GM19452 (cell line): ENCODE measurements at regions not wholly inside any gene's neighbourhood (a gene's known extent, or its start where the extent isn't known, plus 50 kb on each side); places are given as distances from the start of the nearest gene placed in this dataset.
"Not testable (repeated sequence)": the region's sequence is repeated elsewhere in the genome, so short reads cannot be mapped to it uniquely, and the experiment has no call there.

Source experiments
- ATAC-seq: cut with Tn5 transposase; IDR thresholded peaks from one replicate; pipeline ENCODE4 v1.9.1; 2021; ENCODE audit not compliant: unreplicated experiment

DNA sequence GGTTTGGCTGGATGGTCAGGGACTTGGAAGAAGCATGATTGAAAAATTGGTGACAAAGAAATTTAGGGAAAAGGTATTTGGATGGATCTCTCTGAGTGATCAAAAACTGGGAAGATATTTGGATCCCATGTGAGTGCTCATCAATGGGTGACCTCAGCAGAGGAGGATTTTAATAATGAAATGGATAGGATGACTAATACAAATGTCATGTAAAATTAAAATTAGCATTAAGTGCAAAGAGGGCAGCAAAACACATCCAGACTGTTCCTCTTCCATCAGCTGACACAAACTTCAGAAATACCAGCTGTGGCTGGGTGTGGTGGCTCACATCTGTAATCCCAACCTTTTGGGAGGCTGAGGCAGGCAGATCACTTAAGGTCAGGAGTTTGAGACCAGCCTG lies 151.7 kb downstream of the THBS2 start:
- no peak for ATAC-seq

DNA sequence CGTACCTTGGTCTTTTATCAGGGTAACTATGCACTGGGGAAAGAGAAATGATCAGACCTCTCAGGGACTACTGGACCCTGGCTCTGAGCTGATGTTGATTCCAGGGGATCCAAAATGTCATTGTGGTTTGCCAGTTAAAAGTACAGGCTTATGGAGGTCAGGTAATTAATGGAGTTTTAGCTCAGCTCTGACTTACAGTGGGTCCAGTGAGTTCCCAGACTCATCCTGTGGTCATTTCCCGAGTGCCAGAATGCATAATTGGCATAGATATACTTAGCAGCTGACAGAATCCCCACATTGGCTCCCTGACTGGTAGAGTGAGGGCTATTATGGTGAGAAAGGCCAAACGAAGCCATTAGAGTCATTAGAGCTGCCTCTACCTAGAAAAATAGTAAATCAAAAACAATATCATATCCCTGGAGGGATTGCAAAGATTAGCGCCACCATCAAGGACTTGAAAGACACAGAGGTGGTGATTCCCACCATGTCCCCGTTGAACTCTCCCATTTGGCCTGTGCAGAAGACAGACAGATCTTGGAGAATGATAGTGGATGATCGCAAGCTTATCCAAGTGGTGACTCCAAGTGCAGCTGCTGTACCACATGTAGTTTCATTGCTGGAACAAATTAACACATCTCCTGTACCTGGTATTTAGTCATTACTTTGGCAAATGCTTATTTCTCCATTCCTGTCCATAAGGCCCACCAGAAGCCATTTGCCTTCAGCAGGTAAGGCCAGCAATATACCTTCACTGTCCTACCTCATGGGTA lies 152.4 kb downstream of the THBS2 start:
- no peak for ATAC-seq

DNA sequence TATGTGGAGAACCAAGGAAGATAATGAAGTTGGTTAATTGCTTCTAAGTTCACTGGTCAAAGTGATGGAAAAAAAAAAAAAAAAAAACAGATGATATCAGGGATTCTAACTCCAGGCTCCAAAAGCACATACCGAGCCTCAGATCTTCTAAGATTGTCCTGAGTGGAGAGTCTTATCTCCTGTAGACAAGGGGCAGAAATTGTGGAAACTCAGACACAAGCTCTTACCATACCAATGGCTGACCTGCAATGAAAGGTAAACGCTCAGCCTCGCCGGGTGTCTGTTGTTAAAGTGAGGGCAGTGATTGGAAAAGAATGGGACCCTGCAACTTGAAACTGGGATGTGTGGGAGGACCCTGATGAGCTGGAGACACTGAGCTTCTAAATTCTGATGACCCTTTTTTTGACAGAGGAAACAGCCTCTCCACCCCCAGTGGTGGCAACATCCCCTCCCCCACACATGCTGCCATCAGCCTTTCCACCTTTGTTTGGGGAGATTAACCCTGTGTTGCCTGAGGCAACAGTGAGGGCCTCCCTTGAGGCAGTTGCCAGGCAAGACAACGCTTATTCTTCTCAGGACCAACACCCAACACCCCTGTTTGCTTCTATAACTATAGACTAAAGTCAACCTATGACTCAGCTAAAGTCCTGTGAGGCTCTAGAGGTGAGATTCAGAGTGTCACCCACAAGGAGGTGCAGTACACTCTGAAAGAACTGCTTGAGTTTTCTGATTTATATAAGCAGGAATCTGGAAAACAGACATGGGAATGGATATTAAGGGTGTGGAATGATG lies 154.0 kb downstream of the THBS2 start:
- no peak for ATAC-seq

DNA sequence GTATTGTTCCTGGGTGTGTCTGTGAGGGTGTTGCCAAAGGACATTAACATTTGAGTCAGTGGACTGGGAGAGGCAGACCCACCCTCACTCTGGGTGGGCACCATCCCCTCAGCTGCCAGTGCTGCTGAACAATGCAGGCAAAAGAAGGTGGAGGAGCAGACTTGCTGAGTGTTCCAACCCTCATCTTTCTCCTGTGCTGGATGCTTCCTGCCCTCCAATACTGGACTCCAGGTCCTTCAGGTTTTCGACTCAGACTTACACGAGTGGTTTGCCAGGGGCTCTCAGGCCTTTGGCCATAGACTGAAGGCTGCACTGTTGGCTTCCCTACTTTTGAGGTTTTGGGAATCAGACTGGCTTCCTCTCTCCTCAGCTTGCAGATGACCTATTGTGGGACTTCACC lies 155.0 kb downstream of the THBS2 start:
- ATAC-seq: not testable (repeated sequence)

DNA sequence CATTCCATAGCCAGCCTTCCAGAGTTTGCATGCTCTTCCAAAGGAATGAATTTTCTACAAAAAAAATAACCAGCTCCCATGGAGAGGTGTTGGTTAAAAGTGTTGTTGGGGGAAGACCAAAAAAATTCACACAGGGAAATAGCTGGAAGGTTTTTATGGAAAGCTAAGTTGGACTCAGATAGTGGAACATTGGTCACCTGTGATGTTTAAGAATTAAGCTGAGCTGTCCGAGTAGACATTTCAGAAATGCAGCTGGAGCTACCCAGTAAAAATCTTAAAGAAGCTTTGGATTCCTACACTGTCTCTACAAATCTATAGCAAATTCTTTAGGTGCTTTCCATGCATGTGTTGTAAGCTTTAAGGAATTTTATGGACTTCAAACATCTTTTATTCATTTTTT lies 155.5 kb downstream of the THBS2 start:
- ATAC-seq: no peak

DNA sequence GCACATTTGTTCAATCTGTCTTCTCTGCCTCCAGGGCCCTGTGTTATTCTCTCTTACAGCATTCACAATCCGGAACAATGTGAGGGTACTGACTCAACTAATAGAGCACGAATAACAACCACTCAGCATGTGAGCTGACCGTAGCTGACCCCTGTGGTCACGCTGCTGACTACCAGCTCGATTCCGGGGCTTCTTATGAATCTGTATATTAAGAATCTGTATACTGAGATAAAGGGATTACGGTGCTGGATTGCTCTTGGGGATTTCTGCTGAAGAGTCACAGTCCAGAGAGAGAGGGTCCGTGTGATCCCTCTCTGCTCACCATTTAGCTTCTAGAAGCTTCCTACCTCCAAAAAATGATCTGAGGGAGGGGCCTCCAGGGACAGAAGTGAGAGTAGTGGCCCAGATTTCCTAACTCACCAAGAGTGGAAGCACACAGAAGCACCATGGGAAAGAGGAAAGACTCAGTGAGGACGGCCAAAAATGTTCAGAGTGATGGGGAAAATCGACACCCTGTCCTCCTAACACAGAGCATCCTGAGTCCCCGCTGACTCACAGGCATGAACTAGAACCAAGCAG lies 156.2 kb downstream of the THBS2 start:
- no peak for ATAC-seq

DNA sequence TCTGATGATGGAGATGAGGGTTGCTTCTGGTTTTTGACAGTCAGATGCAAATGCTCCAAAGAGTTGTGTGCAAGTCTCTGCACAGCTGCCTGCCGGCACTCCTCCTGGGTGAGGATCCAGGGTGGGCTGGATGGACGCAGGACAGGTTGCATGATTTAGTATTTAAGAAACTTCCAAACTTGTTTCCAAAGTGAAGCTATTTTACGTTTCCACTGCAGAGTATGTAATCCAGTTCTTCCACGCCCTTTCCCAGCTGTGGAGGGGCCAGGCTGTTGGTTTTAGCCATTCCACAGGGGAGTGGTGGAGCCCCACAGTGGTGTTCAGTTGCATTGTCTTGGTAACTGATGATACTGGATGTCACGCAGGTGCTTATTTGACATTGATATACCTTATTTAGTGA lies 157.3 kb downstream of the THBS2 start:
- no peak for ATAC-seq

DNA sequence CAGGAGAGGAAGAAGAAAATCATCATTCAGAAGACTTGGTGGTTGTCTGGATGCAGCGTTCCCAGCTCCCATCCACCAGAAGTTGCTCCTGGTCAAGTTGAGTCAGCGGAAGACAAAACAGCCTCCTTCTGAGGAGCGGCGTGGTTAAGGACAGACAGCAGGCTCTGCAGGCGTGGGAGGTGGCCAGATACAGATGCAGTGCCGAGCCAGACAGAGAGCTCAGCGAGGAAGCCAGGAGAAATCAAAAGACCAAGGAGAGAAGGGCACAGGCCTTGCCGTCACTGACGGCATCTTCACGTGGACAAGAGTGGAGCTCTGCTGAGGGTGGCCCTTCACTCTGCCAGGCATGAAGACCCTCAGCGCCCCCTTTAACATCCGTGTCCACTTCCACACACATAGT lies 158.5 kb downstream of the THBS2 start:
- no peak for ATAC-seq

DNA sequence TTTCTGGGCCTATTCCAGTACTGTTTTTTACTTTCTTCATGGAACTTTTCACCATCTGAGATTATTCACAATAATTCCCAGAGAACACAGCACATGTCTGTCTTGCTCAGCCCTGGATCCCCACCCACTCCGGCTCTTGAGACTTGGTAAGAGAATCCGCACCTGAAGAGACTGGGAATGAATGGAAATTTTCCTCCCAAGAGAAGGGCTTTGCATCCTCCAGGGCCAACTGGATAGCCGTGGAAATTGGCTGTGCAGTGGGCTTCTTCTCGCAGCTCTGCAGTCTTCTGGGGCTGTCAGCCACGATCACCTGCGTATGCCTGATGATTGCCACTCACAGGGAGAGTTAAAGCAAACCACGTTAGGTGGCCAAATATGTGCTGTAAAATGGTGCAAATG lies 159.1 kb downstream of the THBS2 start:
- no peak for ATAC-seq

DNA sequence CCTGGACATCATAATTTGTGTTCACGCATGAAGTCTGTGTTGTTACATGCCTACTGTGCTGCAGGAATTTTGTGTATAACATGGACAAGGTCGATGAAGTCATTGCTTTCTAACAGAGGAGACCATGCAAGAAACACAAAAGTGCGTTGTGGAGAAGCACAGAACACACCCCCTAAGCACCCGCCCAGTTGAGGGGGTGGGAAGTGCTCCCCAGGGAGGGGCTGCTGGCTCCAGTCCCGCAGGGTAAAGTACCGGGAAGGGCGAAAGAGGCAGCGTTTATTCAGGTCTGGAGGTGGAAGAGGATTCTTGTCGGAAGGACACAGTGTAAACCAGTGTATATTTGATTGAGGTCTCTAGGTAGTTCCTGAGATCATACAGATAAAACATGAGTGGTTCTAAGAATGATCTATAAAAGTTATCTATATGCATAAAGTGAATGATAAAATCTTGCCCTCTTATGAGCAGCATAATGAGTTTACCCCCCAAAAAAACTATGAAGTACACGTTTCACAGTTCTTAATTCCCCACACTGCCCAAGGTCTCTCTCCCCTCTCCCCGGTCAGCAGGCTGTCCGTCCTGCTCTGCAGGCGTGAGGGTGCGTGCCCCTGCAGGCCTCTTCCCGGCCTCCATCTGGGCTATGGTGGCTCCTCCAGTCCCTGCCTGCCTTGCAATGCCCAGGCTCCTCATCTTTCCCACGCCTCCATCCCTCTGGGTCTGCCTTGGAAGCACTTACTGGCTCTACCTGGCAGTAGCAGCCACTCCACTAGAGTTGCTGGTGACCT lies 159.7 kb downstream of the THBS2 start:
- ATAC-seq: no peak

DNA sequence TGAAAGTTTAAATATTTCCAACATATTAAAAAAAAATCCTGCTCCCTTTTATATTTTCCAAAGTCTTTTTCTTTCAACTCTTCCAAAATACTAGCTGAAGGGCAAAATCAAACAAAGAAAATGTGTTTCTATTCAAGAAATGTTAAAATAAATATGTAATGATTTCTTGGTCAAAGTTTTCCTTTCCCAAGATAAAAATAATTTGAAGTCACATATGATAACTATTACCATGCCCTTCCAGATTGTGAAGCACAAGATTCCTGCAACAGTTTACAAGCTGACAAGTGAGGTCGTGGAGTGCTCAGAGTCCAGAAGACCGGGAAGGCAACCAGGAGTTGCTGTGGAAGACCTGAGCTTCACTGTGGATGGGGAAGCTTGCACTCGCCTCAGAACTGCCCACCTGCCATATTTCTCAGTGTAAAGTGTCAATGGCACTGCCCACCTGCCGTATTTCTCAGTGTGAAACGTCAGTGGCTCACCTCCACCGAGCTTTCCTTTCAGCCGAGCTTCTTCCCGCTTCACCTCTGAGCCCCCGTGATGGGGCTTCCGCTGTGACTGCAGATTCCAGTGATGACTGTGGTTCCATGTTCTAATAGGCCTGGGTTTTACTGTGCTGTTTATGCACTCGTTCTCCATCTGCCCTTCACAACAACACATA lies 160.5 kb downstream of the THBS2 start:
- ATAC-seq: no peak

DNA sequence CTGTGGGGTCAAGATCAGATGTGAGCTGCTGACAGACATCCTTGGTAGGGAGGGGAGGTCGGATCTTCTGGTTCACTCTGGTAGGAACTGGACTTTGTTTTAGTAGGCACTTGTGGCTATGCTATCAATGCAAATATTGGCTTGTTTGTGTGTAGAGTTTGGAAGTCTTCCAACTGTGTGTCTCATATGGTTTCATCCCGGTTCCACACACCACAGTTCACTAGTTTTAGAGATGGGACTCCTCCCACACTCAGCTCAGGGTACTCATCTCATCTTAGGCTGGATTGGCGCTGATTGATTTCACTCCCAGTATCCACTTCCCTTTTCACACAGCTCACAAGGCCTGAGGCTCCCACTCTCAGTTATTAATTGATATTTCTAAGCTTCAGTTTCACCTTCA lies 161.3 kb downstream of the THBS2 start:
- peak; percentile 96 for ATAC-seq

DNA sequence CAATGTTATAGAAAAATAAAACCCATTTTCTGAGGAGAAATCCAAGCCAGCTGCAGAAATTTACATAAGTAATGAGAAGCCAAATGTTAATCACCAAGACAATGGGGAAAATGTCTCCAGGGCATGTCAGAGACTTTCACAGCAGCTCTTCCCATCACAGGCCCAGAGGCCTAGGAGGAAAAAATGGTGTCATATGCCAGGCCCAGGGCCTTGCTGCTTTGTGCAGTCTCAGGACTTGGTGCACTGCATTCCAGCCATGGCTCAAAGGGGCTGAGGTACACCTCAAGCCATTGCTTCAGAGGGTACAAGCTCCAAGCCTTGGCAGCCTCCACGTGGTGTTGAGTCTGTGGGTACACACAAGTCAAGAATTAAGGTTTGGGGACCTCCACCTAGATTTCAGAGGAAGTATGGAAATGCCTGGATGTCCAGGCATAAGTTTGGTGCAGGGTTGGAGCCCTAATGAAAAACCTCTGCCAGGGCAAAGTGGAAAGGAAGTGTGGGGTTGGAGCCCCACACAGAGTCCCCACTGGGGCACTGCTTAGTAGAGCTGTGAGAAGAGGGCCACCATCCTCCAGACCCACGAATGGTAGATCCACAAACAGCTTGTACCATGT lies 163.0 kb downstream of the THBS2 start:
- not testable (repeated sequence) for ATAC-seq

DNA sequence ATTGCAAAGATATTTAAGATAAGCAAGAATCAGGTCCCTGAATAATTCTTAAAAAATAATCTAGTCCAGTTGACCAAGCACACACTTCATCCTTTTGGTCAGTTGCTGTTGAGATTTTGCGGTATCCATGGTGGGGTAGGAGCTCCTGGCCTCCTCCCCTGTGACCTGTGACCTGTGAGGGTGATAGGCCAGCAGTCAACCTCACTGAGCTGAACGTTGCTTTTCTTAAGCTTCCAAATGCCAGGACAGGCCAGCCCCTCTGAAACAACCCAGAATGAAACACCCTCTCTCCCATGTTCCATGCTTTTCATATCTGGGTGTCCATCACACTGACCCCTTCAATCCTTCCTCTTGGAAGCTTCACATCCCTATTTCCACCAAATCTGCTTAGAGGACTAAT lies 164.9 kb downstream of the THBS2 start:
- ATAC-seq: no peak

DNA sequence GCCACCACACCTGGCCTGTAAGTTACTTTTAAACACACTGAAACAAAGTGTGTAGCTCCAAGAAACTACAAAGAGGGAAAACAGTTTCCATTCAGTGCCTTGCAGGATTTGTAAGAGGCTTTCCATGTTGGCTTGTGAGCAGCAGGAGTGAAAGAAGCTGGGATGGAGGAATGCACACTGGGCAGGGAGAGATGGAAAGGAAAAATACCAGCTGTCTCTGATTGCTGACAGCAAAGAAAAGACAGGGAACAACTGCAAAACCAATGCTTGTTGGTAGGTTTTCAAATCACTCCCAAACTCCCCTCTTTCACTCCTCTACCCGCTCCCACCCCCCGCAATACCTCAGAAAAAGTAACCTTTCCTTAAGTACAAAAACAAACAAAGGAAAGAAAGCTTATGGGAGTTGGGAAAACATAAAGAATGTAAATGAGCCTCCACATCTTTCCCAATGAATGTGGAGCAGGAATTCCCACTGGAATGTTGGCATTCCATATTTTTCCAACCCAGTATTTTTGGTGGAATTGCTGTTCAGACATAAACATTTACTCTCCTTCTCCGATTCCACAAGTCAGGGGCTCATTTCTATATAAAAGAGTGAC lies 166.1 kb downstream of the THBS2 start:
- ATAC-seq: no peak

DNA sequence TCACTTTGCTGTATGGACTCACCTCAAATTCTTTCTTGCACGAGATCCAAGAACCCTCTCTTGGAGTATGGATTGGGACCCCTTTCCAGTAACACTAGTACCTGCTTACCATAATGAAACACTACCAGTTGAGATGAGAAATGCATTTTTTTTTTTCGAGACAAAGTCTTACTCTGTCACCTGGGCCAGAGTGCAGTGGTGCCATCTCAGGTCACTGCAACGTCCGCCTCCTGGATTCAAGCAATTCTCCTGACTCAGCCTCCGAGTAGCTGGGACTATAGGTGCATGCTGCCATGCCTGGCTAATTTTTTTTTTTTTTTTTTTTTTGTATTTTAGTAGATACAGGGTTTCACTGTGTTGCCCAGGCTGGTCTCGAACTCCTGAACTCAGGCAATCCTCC lies 167.0 kb downstream of the THBS2 start:
- not testable (repeated sequence) for ATAC-seq

DNA sequence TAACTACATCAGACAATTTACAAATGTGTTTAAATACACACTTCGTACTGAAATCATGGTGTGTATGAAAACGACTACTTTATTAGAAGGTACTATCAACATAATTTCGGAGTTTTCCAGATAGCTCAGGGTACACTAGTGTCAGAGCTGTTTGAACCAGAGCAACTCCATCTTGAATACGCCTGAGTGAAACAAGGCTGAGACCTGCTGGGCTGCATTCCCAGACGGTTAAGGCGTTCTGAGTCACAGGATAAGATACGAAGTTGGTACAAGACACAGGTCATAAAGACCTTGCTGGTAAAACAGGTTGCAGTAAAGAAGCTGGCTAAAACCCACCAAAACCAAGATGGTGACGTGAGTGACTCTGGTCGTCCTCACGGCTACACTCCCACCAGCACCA lies 167.6 kb downstream of the THBS2 start:
- no peak for ATAC-seq

DNA sequence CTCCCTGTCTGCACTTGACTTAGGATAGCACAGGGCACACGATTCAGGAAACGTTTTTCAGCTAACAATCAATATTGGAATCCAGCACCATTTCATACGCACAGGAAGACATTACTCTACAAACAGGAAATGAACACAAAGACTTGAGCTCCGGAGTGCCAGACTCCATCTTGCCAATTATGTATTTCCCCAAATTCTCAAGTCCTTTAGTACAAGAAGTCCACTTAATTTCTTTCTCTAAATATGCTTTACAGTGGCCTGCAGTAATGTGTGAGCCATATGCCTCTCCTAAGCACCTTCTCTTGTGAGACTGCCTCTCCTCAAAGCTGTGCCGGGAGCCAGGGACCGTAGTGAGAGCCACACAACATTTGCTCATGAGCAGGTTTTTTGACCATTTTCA lies 168.2 kb downstream of the THBS2 start:
- ATAC-seq: no peak

DNA sequence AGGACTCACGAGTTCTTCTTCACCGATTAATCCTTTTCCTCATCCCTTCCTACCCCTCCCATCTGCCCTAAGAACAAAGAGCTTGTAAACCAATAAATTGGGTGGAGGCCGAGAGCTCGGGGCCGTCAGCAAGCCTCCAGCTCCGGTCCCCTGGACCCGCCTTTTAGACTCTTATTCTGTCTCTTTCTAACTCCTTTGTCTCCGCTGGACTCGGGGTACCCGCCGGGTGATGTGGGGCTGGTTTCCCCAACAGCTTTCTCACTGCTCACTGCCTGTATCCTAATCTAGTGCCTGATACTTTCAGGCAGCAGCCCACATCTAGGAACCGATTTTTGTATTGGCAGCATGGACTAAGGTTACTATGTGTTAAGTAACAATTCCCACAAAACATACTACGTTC lies 169.1 kb downstream of the THBS2 start:
- not testable (repeated sequence) for ATAC-seq

DNA sequence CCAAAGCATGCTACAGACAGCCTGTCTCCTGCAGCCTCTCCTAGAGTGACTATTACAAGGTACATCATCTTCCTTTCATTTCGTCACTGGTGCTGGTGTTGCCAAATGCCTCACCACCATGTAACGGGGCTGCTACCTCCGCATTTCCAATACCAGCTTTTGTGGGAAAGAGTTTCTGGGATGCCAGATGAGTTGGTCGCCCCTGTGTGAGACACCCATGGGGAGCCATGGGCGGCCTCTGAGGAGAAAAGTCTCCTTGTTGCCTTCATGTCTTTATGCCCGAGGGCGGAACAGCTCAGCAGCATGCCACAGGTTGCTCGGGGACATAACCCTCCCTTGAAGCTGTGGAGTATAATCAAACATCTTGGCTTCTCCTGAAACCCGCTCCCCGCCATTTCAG lies 169.6 kb downstream of the THBS2 start:
- ATAC-seq: no peak
